NCI-H1092 treated with DMSO at 0.1 percent for 48 hours (cell line): ENCODE measurements at regions not wholly inside any gene's neighbourhood (a gene's known extent, or its start where the extent isn't known, plus 50 kb on each side); places are given as distances from the start of the nearest gene placed in this dataset.

Experiments used
- DNase-seq: peaks from one replicate; lab custom pipeline; 2025; lab: John Stamatoyannopoulos, UW

- DNase-seq: no peak
Measured at GRCh38 chr13:30845297-30846214, 60.5 kb upstream of the MEDAG start.

- no peak for DNase-seq
Measured at GRCh38 chr13:30846311-30846710, 59.8 kb upstream of the MEDAG start.

GRCh38 chr13:30846866-30847265 lies 59.2 kb upstream of the MEDAG start:
- DNase-seq: no peak

- no peak for DNase-seq
Measured at GRCh38 chr13:30847650-30848307, 58.3 kb upstream of the MEDAG start.

GRCh38 chr13:30848332-30849027 lies 57.6 kb upstream of the MEDAG start:
- DNase-seq: no peak

GRCh38 chr13:30849611-30850010 lies 56.5 kb upstream of the MEDAG start:
- DNase-seq: no peak

- DNase-seq: no peak
Measured at GRCh38 chr13:30850204-30850866, 55.7 kb upstream of the MEDAG start.

GRCh38 chr13:30850867-30851211 lies 55.2 kb upstream of the MEDAG start:
- no peak for DNase-seq

- DNase-seq: no peak
Measured at GRCh38 chr13:30851697-30852096, 54.4 kb upstream of the MEDAG start.

GRCh38 chr13:30855569-30855968 lies 50.5 kb upstream of the MEDAG start:
- no peak for DNase-seq

GRCh38 chr13:30856005-30856790 lies 49.9 kb upstream of the MEDAG start:
- no peak for DNase-seq
